Keratinocyte (primary cell): ENCODE measurements at regions not wholly inside any gene's neighbourhood (a gene's known extent, or its start where the extent isn't known, plus 50 kb on each side); places are given as distances from the start of the nearest gene placed in this dataset.

Experiments used
- DNase-seq: peaks from one replicate; pipeline ENCODE4 v3.0.0-alpha.2; 2011; ENCODE audit warnings: low read depth, missing footprints, low spot score
- FAIRE-seq: peaks from 2 replicates; lab custom pipeline; 2011; peaks lifted over from hg19 to GRCh38; lab: Jason Lieb, UNC
- H2AFZ ChIP-seq: 2 replicates; pipeline ENCODE4 v1.6.0; 2012; ENCODE audit warnings: low read length, control low read depth, inconsistent platforms; ENCODE audit not compliant: control insufficient read depth
- H3K27ac ChIP-seq: 2 replicates; pipeline ENCODE4 v1.5.1; 2011; ENCODE audit warnings: low read length; ENCODE audit not compliant: control insufficient read depth, insufficient read depth
- H3K27me3 ChIP-seq: 3 replicates; pipeline ENCODE4 v1.6.0; 2011; ENCODE audit warnings: low read length; ENCODE audit not compliant: control insufficient read depth, insufficient read depth; ENCODE audit errors: extremely low read depth
- H3K36me3 ChIP-seq, 2 experiments: 2 replicates in 1 of 2; 3 replicates in 1 of 2; pipeline ENCODE4 v1.5.1; 2011; ENCODE audit warnings: low read length in 2 of 2, mild to moderate bottlenecking in 1 of 2; ENCODE audit not compliant: control insufficient read depth in 2 of 2, insufficient read depth in 2 of 2; ENCODE audit errors: extremely low read depth in 1 of 2
- H3K4me1 ChIP-seq: 3 replicates; pipeline ENCODE4 v1.5.1; 2011; ENCODE audit warnings: low read length; ENCODE audit not compliant: control insufficient read depth, insufficient read depth; ENCODE audit errors: extremely low read depth
- H3K4me2 ChIP-seq: 3 replicates; pipeline ENCODE4 v1.6.0; 2011; ENCODE audit warnings: low read depth, low read length; ENCODE audit not compliant: control insufficient read depth, insufficient read depth; ENCODE audit errors: extremely low read depth
- H3K4me3 ChIP-seq, 3 experiments: fragments of 200-600 bp in 1 of 3; sonication (generic) in 1 of 3; 2 replicates in 2 of 3; 3 replicates in 1 of 3; pipeline ENCODE4 v1.5.1; 2011 to 2016; ENCODE audit warnings: low read length in 3 of 3, mild to moderate bottlenecking in 3 of 3, control low read depth in 2 of 3, inconsistent platforms in 1 of 3, low read depth in 1 of 3, mixed read lengths in 1 of 3, mixed run types in 1 of 3, moderate library complexity in 1 of 3; ENCODE audit not compliant: control insufficient read depth in 2 of 3, insufficient read depth in 2 of 3; ENCODE audit errors: extremely low read depth in 1 of 3
- H3K79me2 ChIP-seq: 2 replicates; pipeline ENCODE4 v1.6.0; 2012; ENCODE audit warnings: low read length; ENCODE audit not compliant: control insufficient read depth, insufficient read depth
- H3K9ac ChIP-seq: 3 replicates; pipeline ENCODE4 v1.6.0; 2011; ENCODE audit warnings: low read length; ENCODE audit not compliant: control insufficient read depth, insufficient read depth; ENCODE audit errors: extremely low read depth
- H3K9me1 ChIP-seq: 3 replicates; pipeline ENCODE4 v1.6.0; 2011; ENCODE audit warnings: low read length; ENCODE audit not compliant: control insufficient read depth, insufficient read depth; ENCODE audit errors: extremely low read depth
- H3K9me3 ChIP-seq: 2 replicates; pipeline ENCODE4 v1.5.1; 2012; ENCODE audit warnings: low read depth, low read length; ENCODE audit not compliant: control insufficient read depth
- H4K20me1 ChIP-seq: 3 replicates; pipeline ENCODE4 v1.6.0; 2011; ENCODE audit warnings: low read length; ENCODE audit not compliant: control insufficient read depth, insufficient read depth; ENCODE audit errors: extremely low read depth
- CTCF ChIP-seq, 3 experiments: IDR thresholded peaks in 1 of 3; conservative IDR thresholded peaks in 1 of 3; optimal IDR thresholded peaks in 1 of 3; 2 replicates in 2 of 3; 3 replicates in 1 of 3; pipeline versions ENCODE3 to v1.5.1; 2011; ENCODE audit warnings: low read length in 3 of 3, mild to moderate bottlenecking in 3 of 3, moderate library complexity in 2 of 3, control low read depth in 1 of 3, inconsistent platforms in 1 of 3; ENCODE audit not compliant: insufficient read depth in 2 of 3; ENCODE audit errors: extremely low read depth in 1 of 3
- EZH2 ChIP-seq: IDR thresholded peaks from one replicate; pipeline ENCODE4 v1.6.1; 2012; ENCODE audit warnings: inconsistent platforms, mild to moderate bottlenecking, low read length, moderate library complexity
- dilution Hi-C: fragments of 300-500 bp; cut with MboI; formaldehyde crosslinking; loops from one replicate; pipeline ENCODE4 v1.7.0; 2020; ENCODE audit warnings: low sequenced_read_pairs; ENCODE audit not compliant: extremely low pct_ligation_motif_present

- Histone ChIP-seq H3K4me3 (no peak overlapping the region), H3K4me2 (no peak overlapping the region), H2AFZ (no peak overlapping the region), H4K20me1 (no peaks in the 10 kb centered on the region), H3K36me3 (no peaks in the 10 kb centered on the region), H3K4me1 (peaks cover 3% of the 10 kb centered on the region), H3K9me1 (no peaks in the 10 kb centered on the region), H3K27ac (no peak overlapping the region), H3K9me3 (no peaks in the 10 kb centered on the region), H3K27me3 (no peaks in the 10 kb centered on the region), H3K9ac (no peak overlapping the region), H3K79me2 (no peaks in the 10 kb centered on the region)
- no peak for FAIRE-seq
- dilution Hi-C loops: no loop called here
- TF ChIP-seq EZH2: no peak
- no peak for TF ChIP-seq CTCF (optimal IDR thresholded peaks at IDR 0.05 in 1 of 3, IDR thresholded peaks at IDR 0.05 in 1 of 3, conservative IDR thresholded peaks at IDR 0.05 in 1 of 3; ENCODE audit: extremely low read depth in 1 of 3, insufficient read depth in 2 of 3, low read length in 3 of 3)
- no peak for DNase-seq
These were observed 153.6 kb upstream of the TP63 start for GRCh38 chr3:189477614-189478013.

GRCh38 chr3:189486556-189486955, 144.6 kb upstream of the TP63 start:
- no peak overlapping the region for H3K4me2 ChIP-seq
- no peaks in the 10 kb centered on the region for H4K20me1 ChIP-seq
- H3K79me2 ChIP-seq: no peaks in the 10 kb centered on the region
- H3K27me3 ChIP-seq: no peaks in the 10 kb centered on the region
- H3K36me3 ChIP-seq: no peaks in the 10 kb centered on the region
- TF ChIP-seq EZH2 (no peak), CTCF (optimal IDR thresholded peaks at IDR 0.05 in 1 of 3, IDR thresholded peaks at IDR 0.05 in 1 of 3, conservative IDR thresholded peaks at IDR 0.05 in 1 of 3; ENCODE audit: extremely low read depth in 1 of 3, insufficient read depth in 2 of 3, low read length in 3 of 3) (no peak)
- no peak overlapping the region for H3K4me3 ChIP-seq
- H3K27ac ChIP-seq: no peak overlapping the region
- peaks cover 30% of the 10 kb centered on the region for H3K4me1 ChIP-seq
- FAIRE-seq (no peak), DNase-seq (no peak)
- no peaks in the 10 kb centered on the region for H3K9me3 ChIP-seq
- no peaks in the 10 kb centered on the region for H3K9me1 ChIP-seq
- no peak overlapping the region for H2AFZ ChIP-seq
- H3K9ac ChIP-seq: no peak overlapping the region
- dilution Hi-C loops: no loop called here
